GM12878 (cell line): ENCODE measurements at regions not wholly inside any gene's neighbourhood (a gene's known extent, or its start where the extent isn't known, plus 50 kb on each side); places are given as distances from the start of the nearest gene placed in this dataset.
"Not testable (repeated sequence)": the region's sequence is repeated elsewhere in the genome, so short reads cannot be mapped to it uniquely, and the experiment has no call there.

Experiments
- ATAC-seq: fragments of 200-7000 bp; cut with Tn5 transposase; 3 replicates; pipeline ENCODE4 v1.9.1; 2020; ENCODE audit warnings: mild to moderate bottlenecking, moderate library complexity
- BruUV-seq: library from RNA; stranded (reverse); fragments of 400-500 nt; replicated peaks from 2 replicates; lab custom pipeline; 2021; lab: Mats Ljungman, UMichigan
- CTCF ChIA-PET: fragments of 300-600 bp; sonication (Branson Sonifier 250); formaldehyde crosslinking; extraction: SDS; loops from one replicate; lab custom pipeline; 2021; ENCODE audit warnings: inconsistent platforms; lab: Yijun Ruan, JAX
- POLR2A ChIA-PET: fragments of 350-600 bp; formaldehyde crosslinking; extraction: SDS; loops from one replicate; lab custom pipeline; 2021; ENCODE audit warnings: inconsistent platforms; lab: Charles Lee
- RAD21 ChIA-PET: fragments of 300-600 bp; sonication (Branson Sonifier 250); formaldehyde crosslinking; loops from one replicate; lab custom pipeline; 2023; ENCODE audit warnings: antibody characterized with exemption; ENCODE audit not compliant: unreplicated experiment; lab: Charles Lee
- SMC1A ChIA-PET: fragments of 300-600 bp; sonication (Branson Sonifier 250); formaldehyde crosslinking; loops from one replicate; lab custom pipeline; 2023; ENCODE audit not compliant: unreplicated experiment, uncharacterized antibody; lab: Charles Lee
- DNase-seq: peaks from one replicate; pipeline ENCODE4 v3.0.0-alpha.2; 2011; ENCODE audit warnings: low read depth, low spot score
- FAIRE-seq: peaks from 3 replicates; lab custom pipeline; 2011; peaks lifted over from hg19 to GRCh38; lab: Jason Lieb, UNC
- H2AFZ ChIP-seq: 2 replicates; pipeline ENCODE4 v1.6.0; 2011; ENCODE audit warnings: low read depth, low read length, control low read depth; ENCODE audit not compliant: control insufficient read depth
- H3K27ac ChIP-seq: 2 replicates; pipeline ENCODE4 v1.5.1; 2011; ENCODE audit warnings: control low read depth; ENCODE audit not compliant: control insufficient read depth, insufficient read depth
- H3K27me3 ChIP-seq, 2 experiments: replicated peaks in 1 of 2; 2 replicates each; pipeline versions ENCODE4 v1.6.0 to v1.6.1; 2011; ENCODE audit warnings: low read length in 1 of 2; ENCODE audit not compliant: control insufficient read depth in 2 of 2, insufficient read depth in 2 of 2
- H3K36me3 ChIP-seq, 2 experiments: 2 replicates each; pipeline ENCODE4 v1.5.1; 2011; ENCODE audit warnings: low read length in 1 of 2; ENCODE audit not compliant: control insufficient read depth in 2 of 2, insufficient read depth in 2 of 2
- H3K4me1 ChIP-seq: 2 replicates; pipeline ENCODE4 v1.6.1; 2011; ENCODE audit warnings: mild to moderate bottlenecking, low read length, moderate library complexity, mixed read lengths; ENCODE audit not compliant: control insufficient read depth, insufficient read depth
- H3K4me2 ChIP-seq: 2 replicates; pipeline ENCODE4 v1.6.0; 2011; ENCODE audit warnings: control low read depth; ENCODE audit not compliant: control insufficient read depth, insufficient read depth
- H3K4me3 ChIP-seq: fragments of 200-600 bp; sonication (generic); 2 replicates; pipeline ENCODE4 v1.5.1; 2016
- H3K79me2 ChIP-seq: 2 replicates; pipeline ENCODE4 v1.6.0; 2011; ENCODE audit warnings: low read length; ENCODE audit not compliant: control insufficient read depth, insufficient read depth
- H3K9ac ChIP-seq: 2 replicates; pipeline ENCODE4 v1.8.0; 2011; ENCODE audit warnings: low read length, control low read depth, mixed read lengths; ENCODE audit not compliant: control insufficient read depth, insufficient read depth
- H3K9me3 ChIP-seq: replicated peaks from 3 replicates; pipeline ENCODE4 v1.5.1; 2011; ENCODE audit warnings: mild to moderate bottlenecking, low read length; ENCODE audit not compliant: control insufficient read depth, insufficient read depth
- H4K20me1 ChIP-seq: 2 replicates; pipeline ENCODE4 v1.6.0; 2011; ENCODE audit not compliant: control insufficient read depth, insufficient read depth
- LARP7 ChIP-seq: fragments of 450-650 bp; IDR thresholded peaks from 2 replicates; pipeline ENCODE4 v1.6.1; 2017; ENCODE audit warnings: mild to moderate bottlenecking
- NFYB ChIP-seq: IDR thresholded peaks from 2 replicates; pipeline ENCODE4 v1.6.1; 2011; ENCODE audit warnings: low read depth, mild to moderate bottlenecking, low read length, improper control_type of control experiment, moderate library complexity; ENCODE audit not compliant: insufficient read depth
- SIX5 ChIP-seq: IDR thresholded peaks from 2 replicates; pipeline ENCODE4 v1.6.1; 2011; ENCODE audit warnings: mild to moderate bottlenecking, low read depth, low read length, moderate library complexity; ENCODE audit not compliant: severe bottlenecking
- WGBS: methylation state at CpG from one replicate; pipeline ENCODE4 v1.1.6; 2016; ENCODE audit warnings: low lambda C conversion rate; ENCODE audit not compliant: insufficient replicate concordance, insufficient coverage; ENCODE audit errors: missing lambda C conversion rate; 5-methylcytosine and 5-hydroxymethylcytosine counted together
- in situ Hi-C: fragments of 300-500 bp; cut with MboI; formaldehyde crosslinking; loops from 9 replicates; pipeline ENCODE4 v1.14.3; 2018; ENCODE audit warnings: mixed read lengths
- intact Hi-C: fragments of 100-400 bp; cut with micrococcal nuclease; formaldehyde crosslinking; loops from one replicate; pipeline ENCODE4 v1.14.2; 2022; ENCODE audit not compliant: unreplicated experiment
- TF ChIP-seq, protein P1 (sequence below): fragments of 450-650 bp; formaldehyde crosslinking; IDR thresholded peaks from 2 replicates; pipeline ENCODE4 v1.4.0; 2020; ENCODE audit warnings: mild to moderate bottlenecking, moderate library complexity

DNA sequence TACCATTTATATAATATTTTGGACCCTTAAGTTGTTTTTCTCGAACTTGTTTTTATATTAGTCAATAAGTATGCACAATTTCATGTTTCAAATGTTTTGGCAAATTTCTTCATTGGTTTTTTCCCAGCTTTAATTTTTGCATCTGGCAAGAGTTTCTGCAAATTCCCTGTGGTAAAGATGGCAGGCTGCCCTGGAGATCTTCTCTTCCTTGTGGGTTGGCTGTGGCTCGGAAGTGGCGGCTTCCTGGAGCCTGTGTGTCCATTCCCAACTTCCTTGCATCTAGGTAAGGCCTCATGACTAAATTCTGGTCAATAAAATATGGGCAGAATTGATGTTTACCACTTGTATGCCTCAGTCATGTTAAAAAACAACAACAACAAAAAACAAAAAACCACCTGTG is 818.6 kb downstream of the EPHA4 start (continued):
- TF ChIP-seq, protein P1, sequence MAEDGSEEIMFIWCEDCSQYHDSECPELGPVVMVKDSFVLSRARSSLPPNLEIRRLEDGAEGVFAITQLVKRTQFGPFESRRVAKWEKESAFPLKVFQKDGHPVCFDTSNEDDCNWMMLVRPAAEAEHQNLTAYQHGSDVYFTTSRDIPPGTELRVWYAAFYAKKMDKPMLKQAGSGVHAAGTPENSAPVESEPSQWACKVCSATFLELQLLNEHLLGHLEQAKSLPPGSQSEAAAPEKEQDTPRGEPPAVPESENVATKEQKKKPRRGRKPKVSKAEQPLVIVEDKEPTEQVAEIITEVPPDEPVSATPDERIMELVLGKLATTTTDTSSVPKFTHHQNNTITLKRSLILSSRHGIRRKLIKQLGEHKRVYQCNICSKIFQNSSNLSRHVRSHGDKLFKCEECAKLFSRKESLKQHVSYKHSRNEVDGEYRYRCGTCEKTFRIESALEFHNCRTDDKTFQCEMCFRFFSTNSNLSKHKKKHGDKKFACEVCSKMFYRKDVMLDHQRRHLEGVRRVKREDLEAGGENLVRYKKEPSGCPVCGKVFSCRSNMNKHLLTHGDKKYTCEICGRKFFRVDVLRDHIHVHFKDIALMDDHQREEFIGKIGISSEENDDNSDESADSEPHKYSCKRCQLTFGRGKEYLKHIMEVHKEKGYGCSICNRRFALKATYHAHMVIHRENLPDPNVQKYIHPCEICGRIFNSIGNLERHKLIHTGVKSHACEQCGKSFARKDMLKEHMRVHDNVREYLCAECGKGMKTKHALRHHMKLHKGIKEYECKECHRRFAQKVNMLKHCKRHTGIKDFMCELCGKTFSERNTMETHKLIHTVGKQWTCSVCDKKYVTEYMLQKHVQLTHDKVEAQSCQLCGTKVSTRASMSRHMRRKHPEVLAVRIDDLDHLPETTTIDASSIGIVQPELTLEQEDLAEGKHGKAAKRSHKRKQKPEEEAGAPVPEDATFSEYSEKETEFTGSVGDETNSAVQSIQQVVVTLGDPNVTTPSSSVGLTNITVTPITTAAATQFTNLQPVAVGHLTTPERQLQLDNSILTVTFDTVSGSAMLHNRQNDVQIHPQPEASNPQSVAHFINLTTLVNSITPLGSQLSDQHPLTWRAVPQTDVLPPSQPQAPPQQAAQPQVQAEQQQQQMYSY (CRISPR knock-in tag), result no peak
- no peak for TF ChIP-seq SIX5
- TF ChIP-seq NFYB, result no peak

DNA sequence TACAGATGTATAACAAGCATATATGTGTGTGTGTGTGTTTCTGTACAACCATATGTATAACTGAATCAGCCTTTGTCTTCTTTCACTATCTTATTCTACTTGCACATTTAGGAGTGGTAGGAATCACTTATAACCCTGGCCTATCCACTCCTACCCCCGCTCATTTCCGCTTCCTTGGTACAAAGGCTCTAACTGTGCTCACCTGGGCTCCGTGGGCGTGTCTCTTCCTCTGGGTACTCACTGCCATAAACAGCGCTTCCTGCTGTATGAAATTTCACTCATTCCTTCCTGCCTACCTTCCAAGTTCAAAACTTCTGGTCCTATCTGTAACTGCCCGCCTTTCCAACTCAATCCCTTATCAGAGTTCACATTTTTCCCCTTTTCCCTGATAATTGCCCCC is 815.5 kb downstream of the EPHA4 start:
- ATAC-seq, result no peak
- CTCF ChIA-PET, result no interaction called here
- no peak for TF ChIP-seq LARP7
- no TSS peak for BruUV-seq
- no peak overlapping the region for H3K27ac ChIP-seq
- H4K20me1 ChIP-seq, result no peaks in the 10 kb centered on the region
- no peaks in the 10 kb centered on the region for H3K79me2 ChIP-seq
- RAD21 ChIA-PET, result no interaction called here
- no peaks in the 10 kb centered on the region for H3K27me3 ChIP-seq
- intact Hi-C loops, result no loop called here
- H3K4me2 ChIP-seq, result no peak overlapping the region
- H3K9me3 ChIP-seq, result no peaks in the 10 kb centered on the region
- POLR2A ChIA-PET, result no interaction called here
- WGBS, result 34% methylated on average over 6 of the region's 6 CpGs
- no peaks in the 10 kb centered on the region for H3K36me3 ChIP-seq
- SMC1A ChIA-PET, result no interaction called here
- no peak overlapping the region for H3K4me3 ChIP-seq
- in situ Hi-C loops, result no loop called here
- no peak overlapping the region for H2AFZ ChIP-seq
- no peak for DNase-seq
- H3K9ac ChIP-seq, result no peak overlapping the region
- no peak for FAIRE-seq
- H3K4me1 ChIP-seq, result no peaks in the 10 kb centered on the region

DNA sequence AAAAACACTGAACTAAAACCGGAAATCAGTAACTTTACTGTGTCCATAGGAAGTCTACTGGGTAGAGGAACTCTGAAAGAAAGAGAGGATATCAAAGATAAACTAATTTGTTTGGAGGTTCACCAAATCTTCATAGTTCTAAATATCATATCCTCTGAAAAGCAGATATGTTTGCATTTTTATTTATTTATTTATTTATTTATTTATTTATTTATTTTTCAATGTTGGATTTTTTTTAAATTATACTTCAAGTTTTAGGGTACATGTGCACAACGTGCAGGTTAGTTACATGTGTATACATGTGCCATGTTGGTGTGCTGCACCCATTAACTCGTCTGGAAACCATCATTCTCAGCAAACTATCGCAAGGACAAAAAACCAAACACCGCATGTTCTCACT is 813.7 kb downstream of the EPHA4 start:
- intact Hi-C loops, H3K36me3 ChIP-seq, CTCF ChIA-PET, RAD21 ChIA-PET, H2AFZ ChIP-seq, H3K9ac ChIP-seq, H4K20me1 ChIP-seq, H3K9me3 ChIP-seq, H3K27me3 ChIP-seq, POLR2A ChIA-PET, H3K79me2 ChIP-seq, H3K4me1 ChIP-seq, DNase-seq, FAIRE-seq, H3K4me2 ChIP-seq, H3K4me3 ChIP-seq, ATAC-seq, SMC1A ChIA-PET, BruUV-seq, H3K27ac ChIP-seq, in situ Hi-C loops: not testable (repeated sequence)
- 17% methylated on average over 4 of the region's 5 CpGs for WGBS
